NB4 (cell line): ENCODE measurements at regions not wholly inside any gene's neighbourhood (a gene's known extent, or its start where the extent isn't known, plus 50 kb on each side); places are given as distances from the start of the nearest gene placed in this dataset.

Experiments used
- POLR2A ChIP-seq: IDR thresholded peaks from 2 replicates; pipeline ENCODE4 v1.6.1; 2011; ENCODE audit warnings: mild to moderate bottlenecking; ENCODE audit not compliant: insufficient read length; ENCODE audit errors: extremely low read depth
- TF ChIP-seq, protein P1 (sequence below): IDR thresholded peaks from one replicate; pipeline ENCODE4 v1.5.1; 2012; ENCODE audit warnings: low read depth, low read length

DNA sequence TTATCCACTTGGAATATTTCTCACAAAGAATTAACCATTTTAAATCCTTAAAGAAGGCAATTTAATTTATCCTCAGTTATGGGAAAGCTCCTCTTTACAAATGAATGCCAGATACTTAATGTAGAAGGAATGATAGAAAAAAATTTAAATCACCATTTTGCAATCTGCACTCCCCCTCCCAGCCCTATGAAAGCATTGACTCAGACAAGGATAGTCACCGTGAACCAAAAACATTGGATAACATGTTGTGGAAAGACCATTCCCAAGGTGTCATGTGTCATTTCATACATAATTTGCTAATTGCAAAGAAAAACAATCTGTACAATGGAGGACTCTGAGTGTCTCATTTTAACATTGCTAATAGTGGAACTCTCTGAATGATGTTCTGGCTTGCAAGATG lies 421.0 kb downstream of the TXNL1 start:
- no peak for TF ChIP-seq POLR2A
- TF ChIP-seq, protein P1, sequence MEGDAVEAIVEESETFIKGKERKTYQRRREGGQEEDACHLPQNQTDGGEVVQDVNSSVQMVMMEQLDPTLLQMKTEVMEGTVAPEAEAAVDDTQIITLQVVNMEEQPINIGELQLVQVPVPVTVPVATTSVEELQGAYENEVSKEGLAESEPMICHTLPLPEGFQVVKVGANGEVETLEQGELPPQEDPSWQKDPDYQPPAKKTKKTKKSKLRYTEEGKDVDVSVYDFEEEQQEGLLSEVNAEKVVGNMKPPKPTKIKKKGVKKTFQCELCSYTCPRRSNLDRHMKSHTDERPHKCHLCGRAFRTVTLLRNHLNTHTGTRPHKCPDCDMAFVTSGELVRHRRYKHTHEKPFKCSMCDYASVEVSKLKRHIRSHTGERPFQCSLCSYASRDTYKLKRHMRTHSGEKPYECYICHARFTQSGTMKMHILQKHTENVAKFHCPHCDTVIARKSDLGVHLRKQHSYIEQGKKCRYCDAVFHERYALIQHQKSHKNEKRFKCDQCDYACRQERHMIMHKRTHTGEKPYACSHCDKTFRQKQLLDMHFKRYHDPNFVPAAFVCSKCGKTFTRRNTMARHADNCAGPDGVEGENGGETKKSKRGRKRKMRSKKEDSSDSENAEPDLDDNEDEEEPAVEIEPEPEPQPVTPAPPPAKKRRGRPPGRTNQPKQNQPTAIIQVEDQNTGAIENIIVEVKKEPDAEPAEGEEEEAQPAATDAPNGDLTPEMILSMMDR = no peak
